ENCODE measurements at regions not wholly inside any gene's neighbourhood (a gene's known extent, or its start where the extent isn't known, plus 50 kb on each side); places are given as distances from the start of the nearest gene placed in this dataset.

DNA sequence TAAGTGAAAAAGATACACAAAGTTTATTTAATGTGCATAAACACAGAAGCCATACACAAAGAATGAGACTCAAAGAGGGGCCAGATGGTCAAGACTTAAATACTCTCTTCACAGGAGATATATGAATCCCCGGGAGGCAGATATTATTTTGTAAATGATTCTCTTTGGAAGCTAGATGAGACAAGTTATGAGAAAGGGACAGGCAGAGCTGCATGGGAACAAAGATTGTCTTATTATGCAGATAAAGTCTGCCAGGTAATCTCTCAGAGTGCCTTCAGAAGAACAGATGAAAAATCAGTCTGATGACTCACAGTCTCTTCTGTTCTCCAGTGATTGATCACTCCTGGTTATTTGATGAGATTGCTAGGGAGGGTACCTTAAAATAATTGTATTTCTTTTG is 89.0 kb downstream of the NAF1 start:
- no peak for TF ChIP-seq EZH2 (IDR thresholded peaks at IDR 0.05; ENCODE audit: borderline replicate concordance, low read depth, low read length, poor library complexity, severe bottlenecking)
- TF ChIP-seq, protein P1, sequence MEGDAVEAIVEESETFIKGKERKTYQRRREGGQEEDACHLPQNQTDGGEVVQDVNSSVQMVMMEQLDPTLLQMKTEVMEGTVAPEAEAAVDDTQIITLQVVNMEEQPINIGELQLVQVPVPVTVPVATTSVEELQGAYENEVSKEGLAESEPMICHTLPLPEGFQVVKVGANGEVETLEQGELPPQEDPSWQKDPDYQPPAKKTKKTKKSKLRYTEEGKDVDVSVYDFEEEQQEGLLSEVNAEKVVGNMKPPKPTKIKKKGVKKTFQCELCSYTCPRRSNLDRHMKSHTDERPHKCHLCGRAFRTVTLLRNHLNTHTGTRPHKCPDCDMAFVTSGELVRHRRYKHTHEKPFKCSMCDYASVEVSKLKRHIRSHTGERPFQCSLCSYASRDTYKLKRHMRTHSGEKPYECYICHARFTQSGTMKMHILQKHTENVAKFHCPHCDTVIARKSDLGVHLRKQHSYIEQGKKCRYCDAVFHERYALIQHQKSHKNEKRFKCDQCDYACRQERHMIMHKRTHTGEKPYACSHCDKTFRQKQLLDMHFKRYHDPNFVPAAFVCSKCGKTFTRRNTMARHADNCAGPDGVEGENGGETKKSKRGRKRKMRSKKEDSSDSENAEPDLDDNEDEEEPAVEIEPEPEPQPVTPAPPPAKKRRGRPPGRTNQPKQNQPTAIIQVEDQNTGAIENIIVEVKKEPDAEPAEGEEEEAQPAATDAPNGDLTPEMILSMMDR (conservative IDR thresholded peaks at IDR 0.05; ENCODE audit: low read depth, low read length), result no peak
- intact Hi-C loops (cut with micrococcal nuclease; ENCODE audit: unreplicated experiment), result no loop called here
- no peak for DNase-seq (ENCODE audit: low spot score)
- no peaks in the 10 kb centered on the region for H3K27me3 ChIP-seq (replicated peaks; ENCODE audit: insufficient read depth, low read depth, low read length, poor library complexity)
- no peaks in the 10 kb centered on the region for H3K9me3 ChIP-seq (ENCODE audit: low read depth, low read length, poor library complexity, severe bottlenecking)
- H3K4me3 ChIP-seq (ENCODE audit: low read depth, low read length, poor library complexity, severe bottlenecking), result no peak overlapping the region
- POLR2A ChIA-PET (ENCODE audit: low non-redundant PET), result no interaction called here
- no TSS peak for BruUV-seq (replicated peaks)
- CTCF ChIA-PET, result no interaction called here
- no peaks in the 10 kb centered on the region for H3K4me1 ChIP-seq (ENCODE audit: insufficient read depth, low read length, poor library complexity, severe bottlenecking)
- no peak overlapping the region for H3K27ac ChIP-seq (ENCODE audit: low read depth, low read length, poor library complexity, severe bottlenecking)
- H3K36me3 ChIP-seq (ENCODE audit: insufficient read depth, low read length, poor library complexity, severe bottlenecking), result no peaks in the 10 kb centered on the region

DNA sequence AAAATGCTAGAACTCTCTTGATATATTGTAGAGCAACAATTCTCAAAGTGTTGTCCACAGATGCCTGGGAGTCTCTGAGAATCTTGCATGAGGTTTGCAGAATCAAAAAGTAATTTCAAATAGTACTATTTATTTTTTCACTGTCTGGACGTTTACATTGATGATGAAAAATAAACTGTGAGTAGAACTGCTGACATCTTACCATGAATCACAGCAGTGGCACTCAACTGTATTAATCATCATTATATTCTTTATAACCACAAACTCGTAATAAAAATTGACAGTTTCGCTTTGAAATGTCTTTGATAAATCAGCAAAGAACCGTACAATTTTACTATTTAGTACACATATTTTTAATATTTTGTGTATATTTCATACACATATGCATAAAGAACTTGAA is 94.5 kb downstream of the NAF1 start:
- intact Hi-C loops (cut with micrococcal nuclease; ENCODE audit: unreplicated experiment), result no loop called here
- no peaks in the 10 kb centered on the region for H3K4me1 ChIP-seq (ENCODE audit: insufficient read depth, low read length, poor library complexity, severe bottlenecking)
- no peaks in the 10 kb centered on the region for H3K36me3 ChIP-seq (ENCODE audit: insufficient read depth, low read length, poor library complexity, severe bottlenecking)

DNA sequence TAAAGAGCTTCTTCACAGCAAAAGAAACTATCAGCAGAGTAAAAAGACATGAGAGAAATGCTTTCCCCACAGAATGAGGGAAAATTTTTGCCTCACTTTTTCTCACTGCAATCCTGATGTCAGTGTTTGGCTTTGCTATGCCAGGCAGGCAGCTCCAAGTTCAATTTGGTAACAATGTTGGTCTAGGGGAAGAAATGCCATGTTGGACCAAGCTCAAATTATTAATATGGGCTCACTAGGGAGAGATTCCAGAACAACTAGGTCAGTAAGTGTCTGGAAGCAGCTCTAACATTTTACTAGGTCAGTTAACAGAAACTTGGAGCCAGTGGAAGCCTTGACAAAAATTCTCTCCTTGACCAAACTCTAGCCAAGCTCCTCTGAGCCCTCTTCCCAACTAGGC is 95.4 kb downstream of the NAF1 start:
- Histone ChIP-seq H3K27ac (ENCODE audit: low read depth, low read length, poor library complexity, severe bottlenecking) (no peak overlapping the region), H3K9me3 (ENCODE audit: low read depth, low read length, poor library complexity, severe bottlenecking) (no peaks in the 10 kb centered on the region), H3K36me3 (ENCODE audit: insufficient read depth, low read length, poor library complexity, severe bottlenecking) (no peaks in the 10 kb centered on the region), H3K27me3 (replicated peaks; ENCODE audit: insufficient read depth, low read depth, low read length, poor library complexity) (no peaks in the 10 kb centered on the region), H3K4me3 (ENCODE audit: low read depth, low read length, poor library complexity, severe bottlenecking) (no peak overlapping the region), H3K4me1 (ENCODE audit: insufficient read depth, low read length, poor library complexity, severe bottlenecking) (no peaks in the 10 kb centered on the region)
- TF ChIP-seq, protein P1 (conservative IDR thresholded peaks at IDR 0.05; ENCODE audit: low read depth, low read length), result no peak
- TF ChIP-seq EZH2 (IDR thresholded peaks at IDR 0.05; ENCODE audit: borderline replicate concordance, low read depth, low read length, poor library complexity, severe bottlenecking), result no peak
- ChIA-PET POLR2A (ENCODE audit: low non-redundant PET) (no interaction called here), CTCF (no interaction called here)
- no peak for DNase-seq (ENCODE audit: low spot score)
- BruUV-seq (replicated peaks), result no TSS peak
- intact Hi-C loops (cut with micrococcal nuclease; ENCODE audit: unreplicated experiment), result no loop called here

More for the DNA sequence above, 94.5 kb downstream of the NAF1 start:
- POLR2A ChIA-PET (ENCODE audit: low non-redundant PET), result no interaction called here
- no TSS peak for BruUV-seq (replicated peaks)
- TF ChIP-seq EZH2 (IDR thresholded peaks at IDR 0.05; ENCODE audit: borderline replicate concordance, low read depth, low read length, poor library complexity, severe bottlenecking), result no peak
- TF ChIP-seq, protein P1 (conservative IDR thresholded peaks at IDR 0.05; ENCODE audit: low read depth, low read length), result no peak
- no peak for DNase-seq (ENCODE audit: low spot score)
- Histone ChIP-seq H3K4me3 (ENCODE audit: low read depth, low read length, poor library complexity, severe bottlenecking) (no peak overlapping the region), H3K27me3 (replicated peaks; ENCODE audit: insufficient read depth, low read depth, low read length, poor library complexity) (no peaks in the 10 kb centered on the region), H3K9me3 (ENCODE audit: low read depth, low read length, poor library complexity, severe bottlenecking) (no peaks in the 10 kb centered on the region), H3K27ac (ENCODE audit: low read depth, low read length, poor library complexity, severe bottlenecking) (no peak overlapping the region)
- CTCF ChIA-PET, result no interaction called here

Measured in A673 (cell line).